ENCODE measurements at regions not wholly inside any gene's neighbourhood (a gene's known extent, or its start where the extent isn't known, plus 50 kb on each side); places are given as distances from the start of the nearest gene placed in this dataset.

DNA sequence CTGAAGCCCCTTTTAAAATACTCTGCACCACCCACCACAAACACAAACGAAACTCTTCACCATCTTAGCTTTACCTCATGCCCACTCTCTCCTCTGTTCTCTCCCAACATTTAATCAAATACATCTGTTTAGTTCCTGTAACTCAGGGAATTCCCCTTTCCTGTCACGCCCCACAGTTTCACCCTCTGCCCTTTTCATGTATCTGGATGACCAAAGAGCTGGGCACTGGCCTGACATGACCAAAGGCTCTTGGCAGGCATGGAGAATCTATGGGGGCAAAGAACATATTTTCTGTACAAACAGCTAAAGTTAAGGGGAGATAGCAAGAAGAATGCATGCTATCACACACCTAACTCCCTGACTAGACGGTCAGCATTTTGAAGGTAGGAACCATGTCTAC, 270.0 kb downstream of the TBL1XR1 start:
- TF ChIP-seq SUZ12 (IDR thresholded peaks at IDR 0.05; ENCODE audit: extremely low read depth, insufficient read depth, insufficient read length) (no peak), YY1 (IDR thresholded peaks at IDR 0.05; ENCODE audit: insufficient read depth, insufficient read length) (no peak), ZNF274 (IDR thresholded peaks at IDR 0.05; ENCODE audit: low read depth, low read length) (no peak)
